ENCODE measurements at regions not wholly inside any gene's neighbourhood (a gene's known extent, or its start where the extent isn't known, plus 50 kb on each side); places are given as distances from the start of the nearest gene placed in this dataset.

- no peak for TF ChIP-seq CTCF (IDR thresholded peaks at IDR 0.05)
- no peak for TF ChIP-seq EZH2 (IDR thresholded peaks at IDR 0.05; ENCODE audit: borderline replicate concordance, insufficient read depth, low read depth, low read length, poor library complexity, severe bottlenecking)
These were observed 203.7 kb upstream of the CDH5 start for GRCh38 chr16:66162821-66163220.
